ENCODE measurements at regions not wholly inside any gene's neighbourhood (a gene's known extent, or its start where the extent isn't known, plus 50 kb on each side); places are given as distances from the start of the nearest gene placed in this dataset.

DNA sequence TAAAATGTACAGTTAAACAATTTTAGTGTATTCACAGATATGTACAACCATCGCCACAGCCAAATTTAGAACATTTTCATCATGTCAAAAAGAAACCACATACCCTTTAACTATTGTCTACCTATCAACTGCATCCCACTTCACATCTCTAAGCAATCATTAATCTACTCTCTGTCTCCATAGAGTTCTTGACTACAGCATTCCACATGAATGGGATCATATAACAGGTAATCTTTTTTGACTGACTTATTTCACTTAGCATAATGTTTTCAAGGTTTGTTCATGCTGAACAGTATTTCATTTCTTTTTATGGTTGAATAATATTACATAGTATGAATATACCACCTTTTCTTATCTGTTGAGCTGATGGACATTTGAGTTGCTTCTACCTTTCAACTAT lies 281.4 kb upstream of the EDA2R start:
- TF ChIP-seq, protein P1, sequence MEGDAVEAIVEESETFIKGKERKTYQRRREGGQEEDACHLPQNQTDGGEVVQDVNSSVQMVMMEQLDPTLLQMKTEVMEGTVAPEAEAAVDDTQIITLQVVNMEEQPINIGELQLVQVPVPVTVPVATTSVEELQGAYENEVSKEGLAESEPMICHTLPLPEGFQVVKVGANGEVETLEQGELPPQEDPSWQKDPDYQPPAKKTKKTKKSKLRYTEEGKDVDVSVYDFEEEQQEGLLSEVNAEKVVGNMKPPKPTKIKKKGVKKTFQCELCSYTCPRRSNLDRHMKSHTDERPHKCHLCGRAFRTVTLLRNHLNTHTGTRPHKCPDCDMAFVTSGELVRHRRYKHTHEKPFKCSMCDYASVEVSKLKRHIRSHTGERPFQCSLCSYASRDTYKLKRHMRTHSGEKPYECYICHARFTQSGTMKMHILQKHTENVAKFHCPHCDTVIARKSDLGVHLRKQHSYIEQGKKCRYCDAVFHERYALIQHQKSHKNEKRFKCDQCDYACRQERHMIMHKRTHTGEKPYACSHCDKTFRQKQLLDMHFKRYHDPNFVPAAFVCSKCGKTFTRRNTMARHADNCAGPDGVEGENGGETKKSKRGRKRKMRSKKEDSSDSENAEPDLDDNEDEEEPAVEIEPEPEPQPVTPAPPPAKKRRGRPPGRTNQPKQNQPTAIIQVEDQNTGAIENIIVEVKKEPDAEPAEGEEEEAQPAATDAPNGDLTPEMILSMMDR (IDR thresholded peaks at IDR 0.05): no peak
- intact Hi-C loops (cut with DNase I; ENCODE audit: low total_unique reads): no loop called here
- H3K27ac ChIP-seq: no peak overlapping the region

DNA sequence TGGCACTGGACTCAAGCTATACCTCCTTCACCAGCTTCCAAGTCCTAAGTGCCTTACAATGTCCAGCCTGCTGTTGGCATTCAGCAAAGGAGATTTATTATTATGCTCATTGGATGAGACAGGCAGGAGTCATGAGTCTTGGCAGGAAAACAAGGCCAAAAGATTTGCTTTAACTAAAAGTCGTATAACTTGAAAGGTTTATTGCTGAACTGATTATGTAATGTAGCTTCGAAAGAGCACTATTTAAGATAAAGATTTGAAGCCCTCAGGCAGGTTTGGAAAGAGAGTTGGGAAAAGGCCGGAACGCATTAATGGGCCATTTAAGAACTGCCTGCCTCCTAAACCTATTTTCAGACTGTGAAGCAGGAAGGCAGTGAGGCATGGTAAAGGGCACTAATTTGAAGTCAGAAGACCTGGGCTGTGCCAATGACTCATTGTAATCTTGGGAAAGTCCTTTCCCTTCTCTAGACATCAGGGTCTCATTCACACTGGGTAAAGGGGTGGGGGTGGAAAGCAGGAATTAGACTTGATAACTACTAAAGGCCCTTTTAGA lies 280.5 kb upstream of the EDA2R start:
- no peaks in the 10 kb centered on the region for H3K36me3 ChIP-seq
- H3K27me3 ChIP-seq: no peaks in the 10 kb centered on the region
- no peak overlapping the region for H3K27ac ChIP-seq
- H3K4me1 ChIP-seq: peaks cover 0 to 7% (median 0%) of the 10 kb centered on the region in 4 donors
- peaks cover 0 to 4% (median 0%) of the 10 kb centered on the region in 3 donors for H3K9me3 ChIP-seq
- no peak overlapping the region for H3K4me3 ChIP-seq
- DNase-seq: no peak
- intact Hi-C loops (cut with DNase I; ENCODE audit: low total_unique reads): no loop called here
- TF ChIP-seq, protein P1 (IDR thresholded peaks at IDR 0.05): no peak

More for the DNA sequence above, 281.4 kb upstream of the EDA2R start:
- H3K36me3 ChIP-seq: no peaks in the 10 kb centered on the region
- H3K4me3 ChIP-seq: no peak overlapping the region
- peaks cover 0 to 7% (median 0%) of the 10 kb centered on the region in 4 donors for H3K4me1 ChIP-seq
- H3K27me3 ChIP-seq: no peaks in the 10 kb centered on the region
- H3K9me3 ChIP-seq: peaks cover 0 to 5% (median 0%) of the 10 kb centered on the region in 3 donors
- no peak for DNase-seq

DNA sequence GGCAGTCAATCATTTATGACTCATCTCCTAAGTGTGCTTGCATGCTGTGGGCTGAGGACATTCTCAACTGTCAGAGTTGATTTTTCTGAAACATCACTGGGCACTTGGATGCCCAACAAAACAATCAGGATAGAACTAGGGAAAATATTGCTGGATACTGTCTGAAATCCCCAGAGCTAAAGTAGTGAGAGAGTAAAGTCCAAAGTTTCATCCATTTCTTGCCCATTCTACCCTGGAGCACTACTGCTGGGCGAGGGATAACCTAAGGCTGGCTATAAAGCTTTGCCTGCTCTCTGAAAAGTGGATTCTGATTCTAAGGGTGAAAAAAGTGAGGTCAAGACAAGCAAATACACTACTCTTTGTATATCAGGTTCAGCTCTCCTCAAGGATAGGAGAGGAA lies 279.6 kb upstream of the EDA2R start:
- no peak for DNase-seq
- Histone ChIP-seq H3K27ac (no peak overlapping the region), H3K27me3 (no peaks in the 10 kb centered on the region), H3K4me3 (no peak overlapping the region), H3K4me1 (peaks cover 0 to 7% (median 0%) of the 10 kb centered on the region in 4 donors), H3K9me3 (no peaks in the 10 kb centered on the region), H3K36me3 (no peaks in the 10 kb centered on the region)
- TF ChIP-seq, protein P1 (IDR thresholded peaks at IDR 0.05): no peak
- intact Hi-C loops (cut with DNase I; ENCODE audit: low total_unique reads): no loop called here

DNA sequence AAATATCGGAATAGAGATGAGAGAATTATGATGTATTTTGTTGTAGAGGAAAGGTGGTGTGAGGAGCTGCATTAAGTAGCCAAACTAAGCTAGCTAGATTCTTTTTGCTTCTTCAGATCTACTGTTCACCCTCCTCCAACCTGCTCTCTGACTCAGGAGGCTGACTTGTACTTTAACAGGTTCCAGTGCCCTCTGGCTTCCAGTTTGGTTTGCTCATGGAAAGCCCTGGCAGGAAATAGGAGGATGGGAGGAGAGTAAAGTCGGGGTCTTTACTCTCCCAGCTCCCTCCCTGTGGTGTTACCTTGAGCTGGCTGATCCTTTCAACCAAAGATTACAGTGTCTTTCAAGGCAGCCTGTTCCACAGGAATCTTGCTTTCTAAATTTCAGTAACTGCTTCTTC lies 277.0 kb upstream of the EDA2R start:
- TF ChIP-seq, protein P1 (IDR thresholded peaks at IDR 0.05): no peak
- no peaks in the 10 kb centered on the region for H3K27me3 ChIP-seq

DNA sequence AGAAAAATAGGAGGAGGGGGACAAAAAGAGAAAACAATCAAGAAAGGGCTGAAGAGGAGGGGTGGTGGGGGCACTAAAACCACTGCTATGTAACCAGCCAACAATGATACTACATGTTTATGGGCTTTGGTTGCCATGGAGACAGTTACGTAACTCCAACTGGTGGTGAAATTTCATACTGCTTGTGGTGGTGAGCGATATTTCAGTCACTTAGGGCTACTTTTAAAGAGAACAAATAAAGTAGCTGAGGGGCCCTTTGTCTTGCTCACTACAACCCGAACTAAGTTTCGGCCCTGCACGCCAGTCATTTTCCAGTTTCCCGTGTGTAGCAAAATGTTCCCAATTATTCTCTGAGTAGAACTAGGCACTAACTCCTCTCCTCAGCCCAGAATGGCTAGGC lies 275.2 kb upstream of the EDA2R start:
- Histone ChIP-seq H3K27me3 (no peaks in the 10 kb centered on the region), H3K27ac (no peak overlapping the region), H3K4me1 (peaks cover 0 to 7% (median 0%) of the 10 kb centered on the region in 4 donors), H3K36me3 (no peaks in the 10 kb centered on the region), H3K9me3 (no peaks in the 10 kb centered on the region), H3K4me3 (no peak overlapping the region)
- DNase-seq: peak in 1 of 2 donors; percentile 20
- TF ChIP-seq, protein P1 (IDR thresholded peaks at IDR 0.05): no peak
- intact Hi-C loops (cut with DNase I; ENCODE audit: low total_unique reads): no loop called here

More for the DNA sequence above, 277.0 kb upstream of the EDA2R start:
- no peaks in the 10 kb centered on the region for H3K9me3 ChIP-seq
- H3K27ac ChIP-seq: no peak overlapping the region
- H3K36me3 ChIP-seq: no peaks in the 10 kb centered on the region
- no peak overlapping the region for H3K4me3 ChIP-seq
- DNase-seq: no peak
- intact Hi-C loops (cut with DNase I; ENCODE audit: low total_unique reads): no loop called here
- H3K4me1 ChIP-seq: peaks cover 0 to 7% (median 0%) of the 10 kb centered on the region in 4 donors

DNA sequence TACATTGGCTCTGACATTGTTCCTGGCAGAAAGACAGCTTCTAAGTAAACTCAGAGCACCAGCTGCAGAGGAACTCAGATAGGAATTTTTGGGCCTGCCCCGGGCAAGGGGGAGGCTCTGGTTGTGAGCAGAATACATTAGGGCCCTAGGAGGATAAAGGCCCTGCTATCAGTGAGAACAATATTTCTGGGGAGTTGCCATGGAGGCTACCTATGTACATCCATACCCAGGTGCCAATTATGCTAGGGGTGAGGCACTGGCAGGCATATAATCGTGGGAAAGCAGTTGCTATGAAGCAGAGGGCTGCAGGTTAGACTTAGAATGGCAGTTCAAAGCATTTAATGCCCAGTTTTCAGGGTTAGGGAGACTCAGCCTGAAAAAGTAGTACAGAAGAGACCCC lies 273.5 kb upstream of the EDA2R start:
- no peak overlapping the region for H3K4me3 ChIP-seq
- intact Hi-C loops (cut with DNase I; ENCODE audit: low total_unique reads): no loop called here
- DNase-seq: no peak
- H3K4me1 ChIP-seq: no peaks in the 10 kb centered on the region
- H3K36me3 ChIP-seq: no peaks in the 10 kb centered on the region
- no peak overlapping the region for H3K27ac ChIP-seq
- no peaks in the 10 kb centered on the region for H3K9me3 ChIP-seq
- TF ChIP-seq, protein P1 (IDR thresholded peaks at IDR 0.05): no peak
- no peaks in the 10 kb centered on the region for H3K27me3 ChIP-seq
